ENCODE measurements at regions not wholly inside any gene's neighbourhood (a gene's known extent, or its start where the extent isn't known, plus 50 kb on each side); places are given as distances from the start of the nearest gene placed in this dataset.

GRCh38 chr7:10360050-10360449 lies 613.6 kb upstream of the PHF14 start:
- TF ChIP-seq, protein P1, sequence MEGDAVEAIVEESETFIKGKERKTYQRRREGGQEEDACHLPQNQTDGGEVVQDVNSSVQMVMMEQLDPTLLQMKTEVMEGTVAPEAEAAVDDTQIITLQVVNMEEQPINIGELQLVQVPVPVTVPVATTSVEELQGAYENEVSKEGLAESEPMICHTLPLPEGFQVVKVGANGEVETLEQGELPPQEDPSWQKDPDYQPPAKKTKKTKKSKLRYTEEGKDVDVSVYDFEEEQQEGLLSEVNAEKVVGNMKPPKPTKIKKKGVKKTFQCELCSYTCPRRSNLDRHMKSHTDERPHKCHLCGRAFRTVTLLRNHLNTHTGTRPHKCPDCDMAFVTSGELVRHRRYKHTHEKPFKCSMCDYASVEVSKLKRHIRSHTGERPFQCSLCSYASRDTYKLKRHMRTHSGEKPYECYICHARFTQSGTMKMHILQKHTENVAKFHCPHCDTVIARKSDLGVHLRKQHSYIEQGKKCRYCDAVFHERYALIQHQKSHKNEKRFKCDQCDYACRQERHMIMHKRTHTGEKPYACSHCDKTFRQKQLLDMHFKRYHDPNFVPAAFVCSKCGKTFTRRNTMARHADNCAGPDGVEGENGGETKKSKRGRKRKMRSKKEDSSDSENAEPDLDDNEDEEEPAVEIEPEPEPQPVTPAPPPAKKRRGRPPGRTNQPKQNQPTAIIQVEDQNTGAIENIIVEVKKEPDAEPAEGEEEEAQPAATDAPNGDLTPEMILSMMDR (IDR thresholded peaks at IDR 0.05) = no peak
- TF ChIP-seq POLR2A (IDR thresholded peaks at IDR 0.05) (no peak), POLR2AphosphoS5 (IDR thresholded peaks at IDR 0.05) (no peak)
